ENCODE measurements at regions not wholly inside any gene's neighbourhood (a gene's known extent, or its start where the extent isn't known, plus 50 kb on each side); places are given as distances from the start of the nearest gene placed in this dataset.

- TF ChIP-seq POLR2AphosphoS5 (IDR thresholded peaks at IDR 0.05), result no peak
- no peak for TF ChIP-seq CTCF (IDR thresholded peaks at IDR 0.05)
- no peak for TF ChIP-seq POLR2A (IDR thresholded peaks at IDR 0.05)
- TF ChIP-seq EP300 (IDR thresholded peaks at IDR 0.05), result no peak
Measured at GRCh38 chr4:17068392-17068791, 169.9 kb upstream of the LDB2 start.

All from sigmoid colon (tissue), 4 donors.